PC-9 (cell line): ENCODE measurements at regions not wholly inside any gene's neighbourhood (a gene's known extent, or its start where the extent isn't known, plus 50 kb on each side); places are given as distances from the start of the nearest gene placed in this dataset.

Source experiments
- CTCF ChIP-seq: fragments of 200-600 bp; sonication (generic); conservative IDR thresholded peaks from 2 replicates; pipeline ENCODE4 v1.6.1; 2017; ENCODE audit warnings: mixed run types, antibody characterized with exemption, mild to moderate bottlenecking, moderate library complexity
- EZH2 ChIP-seq: fragments of 200-600 bp; sonication (generic); IDR thresholded peaks from 2 replicates; pipeline ENCODE4 v1.8.0; 2017; ENCODE audit warnings: antibody characterized with exemption, low read depth

- TF ChIP-seq CTCF = no peak
- TF ChIP-seq EZH2 = no peak
These were observed 375.2 kb downstream of the BRD1 start for GRCh38 chr22:49452362-49452946.
